GM21528 (cell line): ENCODE measurements at regions not wholly inside any gene's neighbourhood (a gene's known extent, or its start where the extent isn't known, plus 50 kb on each side); places are given as distances from the start of the nearest gene placed in this dataset.
"Not testable (repeated sequence)": the region's sequence is repeated elsewhere in the genome, so short reads cannot be mapped to it uniquely, and the experiment has no call there.

Source experiments
- ATAC-seq: cut with Tn5 transposase; IDR thresholded peaks from one replicate; pipeline ENCODE4 v1.9.1; 2021; ENCODE audit warnings: mild to moderate bottlenecking, moderate library complexity; ENCODE audit not compliant: unreplicated experiment, low FRiP score

- ATAC-seq, result no peak
Measured at GRCh38 chr2:13332060-13332459, 615.3 kb downstream of the TRIB2 start.

GRCh38 chr2:13334071-13334470 is 617.3 kb downstream of the TRIB2 start:
- not testable (repeated sequence) for ATAC-seq

- ATAC-seq, result no peak
Measured at GRCh38 chr2:13334545-13334944, 617.8 kb downstream of the TRIB2 start.

- ATAC-seq, result no peak
Measured at GRCh38 chr2:13335862-13336535, 619.3 kb downstream of the TRIB2 start.

- ATAC-seq, result no peak
Measured at GRCh38 chr2:13351068-13351467, 634.3 kb downstream of the TRIB2 start.

- no peak for ATAC-seq
Measured at GRCh38 chr2:13353083-13353482, 636.3 kb downstream of the TRIB2 start.

GRCh38 chr2:13354031-13354430 is 637.3 kb downstream of the TRIB2 start:
- no peak for ATAC-seq

- not testable (repeated sequence) for ATAC-seq
Measured at GRCh38 chr2:13381928-13382327, 665.2 kb downstream of the TRIB2 start.

- ATAC-seq, result not testable (repeated sequence)
Measured at GRCh38 chr2:13389172-13389571, 672.4 kb downstream of the TRIB2 start.

- no peak for ATAC-seq
Measured at GRCh38 chr2:13390676-13391075, 673.9 kb downstream of the TRIB2 start.

- no peak for ATAC-seq
Measured at GRCh38 chr2:13401312-13401711, 684.6 kb downstream of the TRIB2 start.

- ATAC-seq, result no peak
Measured at GRCh38 chr2:13413989-13414388, 697.3 kb downstream of the TRIB2 start.

- no peak for ATAC-seq
Measured at GRCh38 chr2:13414897-13415296, 698.2 kb downstream of the TRIB2 start.

- ATAC-seq, result no peak
Measured at GRCh38 chr2:13433954-13434353, 717.2 kb downstream of the TRIB2 start.

GRCh38 chr2:13443554-13444261 is 727.0 kb downstream of the TRIB2 start:
- ATAC-seq, result not testable (repeated sequence)

GRCh38 chr2:13462464-13462863 is 745.7 kb downstream of the TRIB2 start:
- ATAC-seq, result no peak

- ATAC-seq, result no peak
Measured at GRCh38 chr2:13466076-13466475, 749.3 kb downstream of the TRIB2 start.

GRCh38 chr2:13474538-13474937 is 757.8 kb downstream of the TRIB2 start:
- no peak for ATAC-seq

- peak; percentile 66 for ATAC-seq
Measured at GRCh38 chr2:13480057-13480456, 763.3 kb downstream of the TRIB2 start.

- no peak for ATAC-seq
Measured at GRCh38 chr2:13481201-13481600, 764.5 kb downstream of the TRIB2 start.

- no peak for ATAC-seq
Measured at GRCh38 chr2:13485256-13485655, 768.5 kb downstream of the TRIB2 start.

GRCh38 chr2:13488965-13489364 is 772.2 kb downstream of the TRIB2 start:
- ATAC-seq, result no peak
